Stomach smooth muscle (tissue), 2 donors: ENCODE measurements at regions not wholly inside any gene's neighbourhood (a gene's known extent, or its start where the extent isn't known, plus 50 kb on each side); places are given as distances from the start of the nearest gene placed in this dataset.
"Not testable (repeated sequence)": the region's sequence is repeated elsewhere in the genome, so short reads cannot be mapped to it uniquely, and the experiment has no call there.

Source experiments
- H3K27ac ChIP-seq: one replicate; pipeline ENCODE4 v1.7.0; 2013; ENCODE audit warnings: mild to moderate bottlenecking, low read length, inconsistent platforms
- H3K27me3 ChIP-seq, 2 donors: one replicate each; pipeline ENCODE4 v1.7.0; 2013; ENCODE audit warnings: low read length in 2 of 2; ENCODE audit not compliant: insufficient read depth in 2 of 2, control insufficient read depth in 1 of 2
- H3K36me3 ChIP-seq, 2 donors: one replicate each; pipeline ENCODE4 v1.7.0; 2013; ENCODE audit warnings: low read length in 2 of 2; ENCODE audit not compliant: control insufficient read depth in 2 of 2, insufficient read depth in 2 of 2
- H3K4me1 ChIP-seq: one replicate; pipeline ENCODE4 v1.7.0; 2013; ENCODE audit warnings: low read length; ENCODE audit not compliant: control insufficient read depth, insufficient read depth
- H3K4me3 ChIP-seq, 2 donors: one replicate each; pipeline ENCODE4 v1.7.0; 2013; ENCODE audit warnings: low read length in 2 of 2
- H3K9ac ChIP-seq, 2 donors: one replicate each; pipeline ENCODE4 v1.7.0; 2013; ENCODE audit warnings: low read length in 2 of 2, mild to moderate bottlenecking in 1 of 2
- H3K9me3 ChIP-seq, 2 donors: one replicate each; pipeline ENCODE4 v1.7.0; 2013; ENCODE audit warnings: low read length in 2 of 2; ENCODE audit not compliant: control insufficient read depth in 2 of 2
- donor health status: healthy.
- donor health status: Pancreatic carcinoma.

DNA sequence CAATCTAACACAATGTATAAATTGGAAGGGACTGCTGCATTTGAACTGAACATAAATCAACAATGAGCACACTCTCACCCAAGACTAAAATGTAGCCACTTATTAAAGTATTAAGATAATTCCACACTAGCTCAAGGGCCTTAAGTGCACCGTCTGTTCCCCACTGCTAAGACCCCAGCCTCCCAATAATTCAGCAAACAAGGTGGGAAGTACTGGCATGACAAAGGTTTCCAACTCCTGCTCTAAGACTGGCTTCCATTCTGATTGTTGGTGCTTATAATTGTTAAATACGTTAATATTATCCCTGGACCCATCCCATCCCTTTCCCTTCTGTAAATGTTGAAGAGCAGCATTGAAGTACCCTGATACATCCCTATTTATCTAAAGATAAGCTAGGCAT is 636.7 kb downstream of the NR2F1-AS1 start:
- no peaks in the 10 kb centered on the region for H3K36me3 ChIP-seq
- no peak overlapping the region for H3K27ac ChIP-seq
- H3K9me3 ChIP-seq, result no peaks in the 10 kb centered on the region
- no peak overlapping the region for H3K9ac ChIP-seq
- no peaks in the 10 kb centered on the region for H3K27me3 ChIP-seq
- no peak overlapping the region for H3K4me3 ChIP-seq
- H3K4me1 ChIP-seq, result no peaks in the 10 kb centered on the region

DNA sequence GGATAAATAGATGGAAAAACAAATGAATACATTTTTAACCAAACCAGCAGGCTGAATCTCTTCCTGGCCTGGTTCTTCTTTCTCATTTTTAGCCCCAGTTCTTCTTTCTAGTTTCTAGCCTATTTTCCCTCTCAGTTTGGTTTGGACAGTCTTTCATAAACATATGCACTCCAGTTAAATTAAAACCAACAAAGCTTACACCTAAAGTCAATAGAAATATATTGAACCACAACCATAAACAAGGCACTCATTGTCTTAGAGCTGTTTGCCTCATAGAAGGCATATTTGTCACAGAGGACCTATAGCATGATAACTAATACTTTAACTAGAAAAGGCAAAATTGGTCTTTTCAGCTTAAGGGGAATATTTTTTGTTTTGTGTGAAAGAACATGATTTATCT is 638.3 kb downstream of the NR2F1-AS1 start:
- H3K9me3 ChIP-seq, result no peaks in the 10 kb centered on the region

DNA sequence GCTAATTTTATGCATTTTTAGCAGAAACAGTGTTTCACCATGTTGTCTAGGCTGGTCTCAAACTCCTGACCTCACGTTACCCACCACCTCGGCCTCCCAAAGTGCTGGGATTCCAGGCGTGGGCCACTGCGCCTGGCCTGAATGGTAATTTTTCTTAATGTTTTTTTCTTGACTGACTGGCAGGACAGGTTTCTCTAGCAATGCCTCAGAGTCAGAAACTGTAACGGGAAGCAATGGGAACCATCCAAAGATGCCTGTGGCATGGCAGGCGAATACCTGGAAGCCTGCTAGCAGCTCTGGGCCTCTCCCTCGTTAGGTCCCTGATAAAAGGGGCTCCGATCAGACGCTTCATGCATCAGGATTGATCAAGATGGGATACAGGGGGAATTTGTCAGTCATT is 639.2 kb downstream of the NR2F1-AS1 start:
- Histone ChIP-seq H3K9ac (no peak overlapping the region), H3K27me3 (no peaks in the 10 kb centered on the region), H3K4me1 (no peaks in the 10 kb centered on the region), H3K36me3 (no peaks in the 10 kb centered on the region), H3K4me3 (no peak overlapping the region), H3K27ac (no peak overlapping the region), H3K9me3 (no peaks in the 10 kb centered on the region)

More for the DNA sequence above, 638.3 kb downstream of the NR2F1-AS1 start:
- no peak overlapping the region for H3K27ac ChIP-seq
- no peaks in the 10 kb centered on the region for H3K36me3 ChIP-seq
- no peaks in the 10 kb centered on the region for H3K4me1 ChIP-seq
- no peak overlapping the region for H3K4me3 ChIP-seq
- H3K27me3 ChIP-seq, result no peaks in the 10 kb centered on the region
- no peak overlapping the region for H3K9ac ChIP-seq

DNA sequence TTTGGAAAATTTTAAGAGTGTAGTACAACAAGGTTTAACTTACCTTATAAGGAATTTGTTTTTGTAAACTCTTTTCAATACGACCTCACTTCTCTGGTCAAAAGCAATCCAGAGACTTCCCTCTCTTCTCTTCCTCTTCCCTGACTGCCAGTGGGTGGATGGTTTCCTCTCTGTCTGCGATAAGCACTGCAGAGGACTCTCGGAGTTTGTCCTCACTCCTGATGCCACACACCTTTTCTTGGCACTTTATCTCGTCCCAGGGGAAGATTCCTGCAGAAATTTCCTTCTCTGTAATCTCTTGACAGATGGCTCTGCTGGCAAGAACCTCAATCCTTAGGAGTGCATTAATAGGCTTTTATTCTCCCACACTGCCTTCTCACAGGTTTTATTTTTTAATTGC is 641.6 kb downstream of the NR2F1-AS1 start:
- H3K27ac ChIP-seq, result no peak overlapping the region
- H3K9ac ChIP-seq, result no peak overlapping the region
- H3K4me3 ChIP-seq, result no peak overlapping the region
- no peaks in the 10 kb centered on the region for H3K36me3 ChIP-seq
- no peaks in the 10 kb centered on the region for H3K9me3 ChIP-seq
- H3K27me3 ChIP-seq, result no peaks in the 10 kb centered on the region
- no peaks in the 10 kb centered on the region for H3K4me1 ChIP-seq

- not testable (repeated sequence) for H3K27ac ChIP-seq, H3K36me3 ChIP-seq, H3K9me3 ChIP-seq
These were observed 643.6 kb downstream of the NR2F1-AS1 start for GRCh38 chr5:92937396-92937795.

GRCh38 chr5:92930057-92930456 is 651.0 kb downstream of the NR2F1-AS1 start:
- Histone ChIP-seq H3K27me3 (no peaks in the 10 kb centered on the region), H3K36me3 (no peaks in the 10 kb centered on the region), H3K9ac (no peak overlapping the region), H3K9me3 (no peaks in the 10 kb centered on the region), H3K4me3 (no peak overlapping the region), H3K27ac (no peak overlapping the region), H3K4me1 (no peaks in the 10 kb centered on the region)

More at GRCh38 chr5:92937396-92937795, 643.6 kb downstream of the NR2F1-AS1 start:
- not testable (repeated sequence) for H3K27me3 ChIP-seq, H3K9ac ChIP-seq, H3K4me3 ChIP-seq, H3K4me1 ChIP-seq

- no peaks in the 10 kb centered on the region for H3K4me1 ChIP-seq
These were observed 653.7 kb downstream of the NR2F1-AS1 start for GRCh38 chr5:92927291-92927778.

DNA sequence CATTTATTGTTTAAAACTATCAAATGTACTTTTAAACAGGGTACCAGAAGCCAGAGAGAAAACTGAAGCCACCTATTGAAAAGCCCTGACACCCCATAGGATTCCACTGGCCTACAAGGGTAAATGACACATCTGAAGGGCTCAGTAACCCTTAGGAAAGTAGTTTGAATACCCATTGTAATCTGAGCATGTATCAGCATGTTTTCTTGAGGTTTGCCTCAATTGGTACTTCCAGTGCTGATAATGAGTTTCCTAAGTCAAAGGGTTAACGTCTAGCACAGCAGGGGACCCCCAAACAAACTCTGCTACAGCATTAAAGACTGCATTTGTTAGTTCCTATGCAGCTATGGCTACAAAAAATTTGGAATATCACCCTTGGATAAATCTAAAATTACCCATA is 657.1 kb downstream of the NR2F1-AS1 start:
- no peaks in the 10 kb centered on the region for H3K27me3 ChIP-seq
- no peak overlapping the region for H3K4me3 ChIP-seq
- no peaks in the 10 kb centered on the region for H3K36me3 ChIP-seq
- no peaks in the 10 kb centered on the region for H3K4me1 ChIP-seq
- no peaks in the 10 kb centered on the region for H3K9me3 ChIP-seq
- H3K9ac ChIP-seq, result no peak overlapping the region
- no peak overlapping the region for H3K27ac ChIP-seq

More at GRCh38 chr5:92927291-92927778, 653.7 kb downstream of the NR2F1-AS1 start:
- H3K9me3 ChIP-seq, result no peaks in the 10 kb centered on the region
- H3K36me3 ChIP-seq, result no peaks in the 10 kb centered on the region
- no peak overlapping the region for H3K27ac ChIP-seq
- H3K9ac ChIP-seq, result no peak overlapping the region
- H3K27me3 ChIP-seq, result no peaks in the 10 kb centered on the region
- H3K4me3 ChIP-seq, result no peak overlapping the region

GRCh38 chr5:92922231-92922967 is 658.6 kb downstream of the NR2F1-AS1 start:
- H3K36me3 ChIP-seq, result no peaks in the 10 kb centered on the region
- H3K4me3 ChIP-seq, result no peak overlapping the region
- no peak overlapping the region for H3K9ac ChIP-seq
- H3K9me3 ChIP-seq, result no peaks in the 10 kb centered on the region
- H3K4me1 ChIP-seq, result no peaks in the 10 kb centered on the region
- no peak overlapping the region for H3K27ac ChIP-seq
- no peaks in the 10 kb centered on the region for H3K27me3 ChIP-seq

DNA sequence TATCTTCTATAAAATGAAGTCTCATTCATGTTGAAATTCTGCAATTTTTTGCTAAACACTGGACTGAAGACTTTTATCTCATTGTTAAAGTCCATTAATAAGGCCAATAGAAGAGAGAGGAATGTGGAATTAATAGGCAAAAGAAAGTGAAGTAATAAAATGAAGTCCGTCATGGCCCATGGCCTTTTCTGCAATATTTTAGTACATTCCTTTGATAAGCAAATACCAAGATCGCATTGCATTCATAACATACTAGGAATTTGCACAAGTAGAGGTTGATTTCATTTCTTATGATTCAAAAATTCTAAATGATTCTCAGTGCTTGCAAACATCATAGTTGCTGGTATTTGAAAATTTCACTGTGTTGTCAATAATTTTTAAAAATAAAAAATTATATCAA is 664.0 kb downstream of the NR2F1-AS1 start:
- no peaks in the 10 kb centered on the region for H3K4me1 ChIP-seq

GRCh38 chr5:92916036-92916435 is 665.0 kb downstream of the NR2F1-AS1 start:
- Histone ChIP-seq H3K4me3 (no peak overlapping the region), H3K27ac (no peak overlapping the region), H3K9me3 (no peaks in the 10 kb centered on the region), H3K36me3 (no peaks in the 10 kb centered on the region), H3K4me1 (no peaks in the 10 kb centered on the region), H3K27me3 (no peaks in the 10 kb centered on the region), H3K9ac (no peak overlapping the region)

More for the DNA sequence above, 664.0 kb downstream of the NR2F1-AS1 start:
- no peak overlapping the region for H3K9ac ChIP-seq
- H3K27ac ChIP-seq, result no peak overlapping the region
- H3K9me3 ChIP-seq, result no peaks in the 10 kb centered on the region
- no peak overlapping the region for H3K4me3 ChIP-seq
- no peaks in the 10 kb centered on the region for H3K36me3 ChIP-seq
- no peaks in the 10 kb centered on the region for H3K27me3 ChIP-seq
